ENCODE measurements at regions not wholly inside any gene's neighbourhood (a gene's known extent, or its start where the extent isn't known, plus 50 kb on each side); places are given as distances from the start of the nearest gene placed in this dataset.

- POLR2A ChIA-PET (ENCODE audit: unreplicated experiment): no interaction called here
These were observed 1007.4 kb downstream of the GATA3 start for GRCh38 chr10:9061871-9062270.

More at GRCh38 chr10:9061871-9062270, 1007.4 kb downstream of the GATA3 start:
- dilution Hi-C loops (cut with HindIII; ENCODE audit: low sequenced_read_pairs, unreplicated experiment): no loop called here
- no peak for ATAC-seq (ENCODE audit: low read depth)
- H3K79me1 ChIP-seq (ENCODE audit: low read depth in 1 of 2, low read length in 2 of 2): no peaks in the 10 kb centered on the region
- H3K27me3 ChIP-seq (ENCODE audit: control insufficient read depth, insufficient read depth, low read length): no peaks in the 10 kb centered on the region
- no peak overlapping the region for H3K9ac ChIP-seq (ENCODE audit: low read depth, low read length)
- H3K4me1 ChIP-seq (ENCODE audit: control insufficient read depth, insufficient read depth, low read length): no peaks in the 10 kb centered on the region
- H3K9me3 ChIP-seq (ENCODE audit: control insufficient read depth, insufficient read depth, low read length): peaks cover 6% of the 10 kb centered on the region
- no peaks in the 10 kb centered on the region for H3K9me1 ChIP-seq (ENCODE audit: insufficient read depth, low read length)
- no peak overlapping the region for H3K23ac ChIP-seq (ENCODE audit: low read depth, low read length)
- H2BK20ac ChIP-seq (ENCODE audit: low read depth, low read length): no peak overlapping the region
- H2AFZ ChIP-seq (replicated peaks; ENCODE audit: low read length, poor library complexity): no peak overlapping the region
- H2BK120ac ChIP-seq (ENCODE audit: low read depth, low read length): no peak overlapping the region
- in situ Hi-C loops (cut with MboI; ENCODE audit: low sequenced_read_pairs): no loop called here
- no peak for DNase-seq
- BruUV-seq (replicated peaks): no TSS peak
- no peak overlapping the region for H4K5ac ChIP-seq (ENCODE audit: low read depth, low read length)
- H3K56ac ChIP-seq (ENCODE audit: extremely low read depth, insufficient read depth, low read length): no peak overlapping the region
- H3K4me2 ChIP-seq (ENCODE audit: low read depth, low read length): no peak overlapping the region
- H4K8ac ChIP-seq (ENCODE audit: low read depth in 2 of 2, low read length in 2 of 2): no peak overlapping the region
- no CpG with 5 or more reads among the region's 3 CpGs for WGBS, 2 experiments (ENCODE audit: extremely low coverage in 2 of 2, insufficient read length in 1 of 2)
- no peaks in the 10 kb centered on the region for H4K20me1 ChIP-seq (ENCODE audit: insufficient read depth, low read length)
- no peak for TF ChIP-seq MAZ (IDR thresholded peaks at IDR 0.05; ENCODE audit: borderline replicate concordance, low read depth, low read length)
- no peak for TF ChIP-seq POLR2A (IDR thresholded peaks at IDR 0.05; ENCODE audit: low read depth, low read length)
- no peak for TF ChIP-seq ELK1 (IDR thresholded peaks at IDR 0.05; ENCODE audit: borderline replicate concordance, low read depth, low read length)
- no peak for TF ChIP-seq BHLHE40 (IDR thresholded peaks at IDR 0.05; ENCODE audit: low read depth, low read length)
- TF ChIP-seq CHD1 (IDR thresholded peaks at IDR 0.05; ENCODE audit: low read depth, low read length): no peak
- TF ChIP-seq SMC3 (IDR thresholded peaks at IDR 0.05; ENCODE audit: low read depth, low read length): no peak
- no peak for TF ChIP-seq FOS (IDR thresholded peaks at IDR 0.05; ENCODE audit: low read depth, low read length)
- H3K4me3 ChIP-seq (ENCODE audit: insufficient read depth, low read depth, low read length): no peak overlapping the region
- H3K36me3 ChIP-seq (ENCODE audit: control insufficient read depth, insufficient read depth, low read length): no peaks in the 10 kb centered on the region
- no peak overlapping the region for H3K4ac ChIP-seq (ENCODE audit: low read depth, low read length)
- no peak overlapping the region for H2BK5ac ChIP-seq (ENCODE audit: low read depth, low read length, poor library complexity, severe bottlenecking)
- no peak overlapping the region for H3K14ac ChIP-seq (replicated peaks; ENCODE audit: low read depth, low read length)
- no peak overlapping the region for H3K18ac ChIP-seq (ENCODE audit: low read depth, low read length)
- CTCF ChIA-PET: no interaction called here
- no peak overlapping the region for H3K27ac ChIP-seq (ENCODE audit: insufficient read depth, low read length)
- no peak overlapping the region for H2AK5ac ChIP-seq (ENCODE audit: low read depth, low read length)
- no peak overlapping the region for H4K91ac ChIP-seq (ENCODE audit: insufficient read depth, low read depth, low read length)
- intact Hi-C loops (cut with micrococcal nuclease): no loop called here
- H2BK15ac ChIP-seq (ENCODE audit: low read depth, low read length): no peak overlapping the region
- no peak overlapping the region for H2AK9ac ChIP-seq (replicated peaks; ENCODE audit: low read depth, low read length, poor library complexity)

All from IMR-90 (cell line).